H1 (cell line): ENCODE measurements at regions not wholly inside any gene's neighbourhood (a gene's known extent, or its start where the extent isn't known, plus 50 kb on each side); places are given as distances from the start of the nearest gene placed in this dataset.

Experiments
- CTCF ChIA-PET: fragments of 300-600 bp; sonication (Branson Sonifier 250); formaldehyde crosslinking; loops from one replicate; lab custom pipeline; 2021; ENCODE audit not compliant: partially characterized antibody; lab: Charles Lee
- POLR2A ChIA-PET: fragments of 300-600 bp; sonication (Branson Sonifier 250); formaldehyde crosslinking; loops from one replicate; lab custom pipeline; 2021; ENCODE audit warnings: inconsistent platforms; ENCODE audit not compliant: partially characterized antibody; lab: Charles Lee
- DNase-seq, 2 experiments: peaks; one replicate each; pipeline versions ENCODE4 v3.0.0 to v3.0.0-alpha.2; 2010 to 2022; ENCODE audit warnings: low spot score in 2 of 2, low read depth in 1 of 2, mixed read lengths in 1 of 2
- FAIRE-seq: peaks from 2 replicates; lab custom pipeline; 2011; peaks lifted over from hg19 to GRCh38; lab: Jason Lieb, UNC
- H2AFZ ChIP-seq: 2 replicates; pipeline ENCODE4 v1.8.1; 2012; ENCODE audit warnings: low read length, inconsistent platforms
- H2AK5ac ChIP-seq: 2 replicates; pipeline ENCODE4 v1.6.1; 2013; ENCODE audit warnings: low read depth, low read length
- H2BK120ac ChIP-seq: replicated peaks from 2 replicates; pipeline ENCODE3; 2013; ENCODE audit warnings: low read depth, low read length, inconsistent platforms
- H2BK12ac ChIP-seq: 2 replicates; pipeline ENCODE4 v1.6.1; 2013; ENCODE audit warnings: low read depth, low read length
- H2BK15ac ChIP-seq: 2 replicates; pipeline ENCODE4 v1.6.1; 2013; ENCODE audit warnings: low read length
- H2BK20ac ChIP-seq: 2 replicates; pipeline ENCODE4 v1.6.1; 2013; ENCODE audit warnings: low read length
- H2BK5ac ChIP-seq: 2 replicates; pipeline ENCODE4 v1.6.1; 2013; ENCODE audit warnings: low read depth, low read length
- H3K14ac ChIP-seq: 2 replicates; pipeline ENCODE4 v1.6.1; 2013; ENCODE audit warnings: inconsistent platforms; ENCODE audit not compliant: insufficient read length
- H3K18ac ChIP-seq: 2 replicates; pipeline ENCODE4 v1.6.1; 2013; ENCODE audit warnings: low read length; ENCODE audit errors: extremely low read depth
- H3K23ac ChIP-seq: 2 replicates; pipeline ENCODE4 v1.6.1; 2013; ENCODE audit warnings: inconsistent platforms; ENCODE audit not compliant: insufficient read length
- H3K23me2 ChIP-seq: 2 replicates; pipeline ENCODE4 v1.6.1; 2013; ENCODE audit warnings: low read depth, low read length
- H3K27ac ChIP-seq: 2 replicates; pipeline ENCODE4 v1.6.1; 2011; ENCODE audit warnings: low read depth, low read length, inconsistent platforms
- H3K27me3 ChIP-seq, 4 experiments: replicated peaks in 1 of 4; 1 replicate in 1 of 4; 2 replicates in 3 of 4; pipeline versions ENCODE4 v1.6.1 to v1.8.1; 2011 to 2013; ENCODE audit warnings: low read length in 3 of 4, mild to moderate bottlenecking in 3 of 4, inconsistent platforms in 2 of 4, mixed read lengths in 2 of 4, moderate library complexity in 1 of 4; ENCODE audit not compliant: control insufficient read depth in 3 of 4, insufficient read depth in 3 of 4; ENCODE audit errors: extremely low read depth in 1 of 4
- H3K36me3 ChIP-seq, 4 experiments: 2 replicates each; pipeline versions ENCODE4 v1.6.1 to v1.8.1; 2011 to 2013; ENCODE audit warnings: mild to moderate bottlenecking in 4 of 4, low read length in 3 of 4, moderate library complexity in 2 of 4, control low read depth in 1 of 4, inconsistent platforms in 1 of 4; ENCODE audit not compliant: insufficient read depth in 4 of 4, control insufficient read depth in 2 of 4
- H3K4ac ChIP-seq: replicated peaks from 2 replicates; pipeline ENCODE3; 2013; ENCODE audit warnings: low read length, low read depth, mixed read lengths, inconsistent platforms; ENCODE audit not compliant: insufficient read length
- H3K4me1 ChIP-seq, 4 experiments: replicated peaks in 1 of 4; 1 replicate in 1 of 4; 2 replicates in 3 of 4; pipeline versions ENCODE4 v1.6.1 to v1.8.1; 2011 to 2013; ENCODE audit warnings: low read length in 3 of 4, inconsistent platforms in 2 of 4, mixed read lengths in 1 of 4; ENCODE audit not compliant: insufficient read depth in 4 of 4, control insufficient read depth in 3 of 4
- H3K4me2 ChIP-seq, 2 experiments: 2 replicates each; pipeline versions ENCODE4 v1.6.1 to v1.8.1; 2011 to 2013; ENCODE audit warnings: low read depth in 2 of 2, low read length in 2 of 2, control low read depth in 1 of 2, inconsistent platforms in 1 of 2, mild to moderate bottlenecking in 1 of 2; ENCODE audit not compliant: insufficient read depth in 1 of 2
- H3K4me3 ChIP-seq, 4 experiments: fragments of 200-600, 300-600 bp in 1 of 4; sonication (generic), shearing (Covaris generic), sonication (Bioruptor Twin) in 1 of 4; 2 replicates each; pipeline versions ENCODE4 v1.5.1 to v1.8.1; 2011 to 2016; ENCODE audit warnings: low read length in 4 of 4, low read depth in 3 of 4, control low read depth in 2 of 4, inconsistent platforms in 2 of 4, mild to moderate bottlenecking in 2 of 4, mixed read lengths in 1 of 4, moderate library complexity in 1 of 4; ENCODE audit not compliant: insufficient read depth in 2 of 4; ENCODE audit errors: extremely low read depth in 1 of 4
- H3K56ac ChIP-seq: replicated peaks from 2 replicates; pipeline ENCODE3; 2013; ENCODE audit warnings: low read depth, mild to moderate bottlenecking, mixed read lengths, low read length, inconsistent platforms; ENCODE audit not compliant: insufficient read length
- H3K79me1 ChIP-seq: 2 replicates; pipeline ENCODE4 v1.6.1; 2013; ENCODE audit warnings: low read depth, low read length, control low read depth
- H3K79me2 ChIP-seq, 2 experiments: 2 replicates each; pipeline versions ENCODE4 v1.6.1 to v1.8.1; 2012 to 2013; ENCODE audit warnings: low read length in 2 of 2, mild to moderate bottlenecking in 2 of 2, inconsistent platforms in 1 of 2; ENCODE audit not compliant: insufficient read depth in 2 of 2, control insufficient read depth in 1 of 2
- H3K9ac ChIP-seq, 4 experiments: replicated peaks in 1 of 4; 1 replicate in 1 of 4; 2 replicates in 3 of 4; pipeline versions ENCODE4 v1.6.1 to v1.8.1; 2011 to 2013; ENCODE audit warnings: low read depth in 3 of 4, low read length in 3 of 4, control low read depth in 2 of 4, mild to moderate bottlenecking in 2 of 4, moderate library complexity in 2 of 4, inconsistent platforms in 1 of 4; ENCODE audit errors: extremely low read depth in 1 of 4
- H3K9me3 ChIP-seq, 2 experiments: 2 replicates each; pipeline versions ENCODE4 v1.6.1 to v1.8.1; 2012 to 2013; ENCODE audit warnings: mild to moderate bottlenecking in 2 of 2, moderate library complexity in 2 of 2, control low read depth in 1 of 2, inconsistent platforms in 1 of 2, low read depth in 1 of 2, low read length in 1 of 2, mixed read lengths in 1 of 2; ENCODE audit not compliant: insufficient read depth in 2 of 2
- H4K20me1 ChIP-seq, 2 experiments: replicated peaks in 1 of 2; 2 replicates each; pipeline versions ENCODE3 to v1.8.1; 2011 to 2013; ENCODE audit warnings: inconsistent platforms in 2 of 2, low read length in 2 of 2, mild to moderate bottlenecking in 1 of 2; ENCODE audit not compliant: insufficient read depth in 2 of 2, control insufficient read depth in 1 of 2
- H4K5ac ChIP-seq: 2 replicates; pipeline ENCODE4 v1.6.1; 2013; ENCODE audit warnings: low read length, low read depth, mixed read lengths, inconsistent platforms; ENCODE audit not compliant: insufficient read length
- H4K8ac ChIP-seq: 2 replicates; pipeline ENCODE4 v1.8.0; 2013; ENCODE audit warnings: mild to moderate bottlenecking, moderate library complexity, low read length, inconsistent platforms; ENCODE audit not compliant: insufficient read depth; ENCODE audit errors: extremely low read depth
- H4K91ac ChIP-seq: replicated peaks from 2 replicates; pipeline ENCODE3; 2013; ENCODE audit warnings: low read length, mixed read lengths, inconsistent platforms; ENCODE audit not compliant: insufficient read length
- ASH2L ChIP-seq: fragments of 200-600, 300-600 bp; sonication (generic); IDR thresholded peaks from one replicate; pipeline ENCODE4 v1.7.1; 2017; ENCODE audit warnings: low read length
- BACH1 ChIP-seq: IDR thresholded peaks from 2 replicates; pipeline ENCODE4 v1.6.1; 2012; ENCODE audit warnings: low read length, improper control_type of control experiment
- CEBPB ChIP-seq: IDR thresholded peaks from 2 replicates; pipeline ENCODE4 v1.6.1; 2012; ENCODE audit warnings: low read depth, low read length
- CTCF ChIP-seq, 3 experiments: IDR thresholded peaks; 1 replicate in 2 of 3; 2 replicates in 1 of 3; pipeline versions ENCODE4 v1.5.1 to v1.6.1; 2011; ENCODE audit warnings: low read length in 3 of 3, mild to moderate bottlenecking in 3 of 3, inconsistent platforms in 2 of 3, low read depth in 1 of 3, moderate library complexity in 1 of 3; ENCODE audit not compliant: insufficient read depth in 1 of 3; ENCODE audit errors: control extremely low read depth in 1 of 3
- POLR2AphosphoS5 ChIP-seq: IDR thresholded peaks from 2 replicates; pipeline ENCODE4 v1.6.1; 2011; ENCODE audit warnings: low read depth, low read length
- POU5F1 ChIP-seq: IDR thresholded peaks from 2 replicates; pipeline ENCODE4 v1.6.1; 2011; ENCODE audit warnings: low read depth, mild to moderate bottlenecking, low read length, moderate library complexity
- RFX5 ChIP-seq: IDR thresholded peaks from 2 replicates; pipeline ENCODE4 v1.6.1; 2011; ENCODE audit warnings: low read depth, low read length, improper control_type of control experiment, borderline replicate concordance
- YY1 ChIP-seq: IDR thresholded peaks from 2 replicates; pipeline ENCODE4 v1.6.1; 2011; ENCODE audit warnings: low read depth, mild to moderate bottlenecking, low read length
- WGBS, 2 experiments: shearing (Covaris generic) in 1 of 2; methylation state at CpG; one replicate each; pipeline versions ENCODE4 v1.1.6 to v1.1.7; 2013 to 2015; ENCODE audit warnings: low lambda C conversion rate in 2 of 2, mixed read lengths in 2 of 2, inconsistent platforms in 1 of 2, low coverage in 1 of 2, missing lambda C conversion rate in 1 of 2; ENCODE audit not compliant: insufficient replicate concordance in 2 of 2, insufficient coverage in 1 of 2, insufficient read length in 1 of 2; ENCODE audit errors: extremely low coverage in 1 of 2, missing lambda C conversion rate in 1 of 2; 5-methylcytosine and 5-hydroxymethylcytosine counted together

GRCh38 chr2:8088810-8089209 is 593.0 kb upstream of the ID2 start:
- H3K9ac ChIP-seq = no peak overlapping the region
- CTCF ChIA-PET = interaction anchor here (0.6 kb wide), 1 partner anchor 1286 kb away, joined by 3 read pairs; no protein-coding TSS in a partner anchor
- no peak overlapping the region for H3K23ac ChIP-seq
- DNase-seq = no peak
- POLR2A ChIA-PET = no interaction called here
- H4K91ac ChIP-seq = no peak overlapping the region
- no peak overlapping the region for H4K5ac ChIP-seq
- H3K14ac ChIP-seq = no peak overlapping the region
- no peak overlapping the region for H3K4me2 ChIP-seq
- no peaks in the 10 kb centered on the region for H3K4me1 ChIP-seq
- 77% methylated on average over 1 of the region's 1 CpG; no CpG with 5 or more reads in 1 of the 2 experiments for WGBS, 2 experiments
- H3K18ac ChIP-seq = no peak overlapping the region
- no peak for FAIRE-seq
- no peak overlapping the region for H3K4me3 ChIP-seq
- no peak overlapping the region for H2BK120ac ChIP-seq
- no peaks in the 10 kb centered on the region; the same call in 1 of the 2 replicates for H3K79me1 ChIP-seq
- H2BK20ac ChIP-seq = no peak overlapping the region
- no peak overlapping the region for H2AK5ac ChIP-seq
- TF ChIP-seq YY1 (no peak), CTCF (IDR thresholded peaks at IDR 0.05; ENCODE audit: control extremely low read depth in 1 of 3, insufficient read depth in 1 of 3, low read depth in 1 of 3, low read length in 3 of 3) (no peak), RFX5 (no peak), ASH2L (no peak), BACH1 (no peak), CEBPB (no peak), POU5F1 (no peak), POLR2AphosphoS5 (no peak)
- H2BK5ac ChIP-seq = no peak overlapping the region
- no peaks in the 10 kb centered on the region for H3K23me2 ChIP-seq
- no peak overlapping the region for H3K4ac ChIP-seq
- no peaks in the 10 kb centered on the region for H4K20me1 ChIP-seq
- H3K27me3 ChIP-seq = no peaks in the 10 kb centered on the region
- H2BK15ac ChIP-seq = no peak overlapping the region
- H3K79me2 ChIP-seq = no peaks in the 10 kb centered on the region
- H3K36me3 ChIP-seq = no peaks in the 10 kb centered on the region
- no peak overlapping the region for H3K56ac ChIP-seq
- H3K9me3 ChIP-seq = no peaks in the 10 kb centered on the region
- H2AFZ ChIP-seq = no peak overlapping the region
- H4K8ac ChIP-seq = no peak overlapping the region
- H3K27ac ChIP-seq = no peak overlapping the region
- H2BK12ac ChIP-seq = no peak overlapping the region
